Upper lobe of right lung (tissue), 1 donor: ENCODE measurements at regions not wholly inside any gene's neighbourhood (a gene's known extent, or its start where the extent isn't known, plus 50 kb on each side); places are given as distances from the start of the nearest gene placed in this dataset.

Source experiments
- ATAC-seq: fragments of 200-7000 bp; cut with Tn5 transposase; one replicate; pipeline ENCODE4 v1.9.1; 2020; ENCODE audit warnings: mild to moderate bottlenecking, moderate library complexity
- DNase-seq: peaks from one replicate; pipeline ENCODE4 v3.0.0-alpha.2; 2020
- H3K27ac ChIP-seq: fragments of 200-600 bp; one replicate; pipeline ENCODE4 v1.8.0; 2022
- H3K27me3 ChIP-seq: fragments of 200-600 bp; one replicate; pipeline ENCODE4 v1.8.0; 2022; ENCODE audit warnings: mild to moderate bottlenecking
- H3K36me3 ChIP-seq: fragments of 200-600 bp; one replicate; pipeline ENCODE4 v1.8.0; 2022
- H3K4me1 ChIP-seq: fragments of 200-600 bp; one replicate; pipeline ENCODE4 v1.8.0; 2022
- H3K4me3 ChIP-seq: fragments of 200-600 bp; one replicate; pipeline ENCODE4 v1.8.0; 2022; ENCODE audit warnings: mild to moderate bottlenecking
- H3K9me3 ChIP-seq: fragments of 200-600 bp; one replicate; pipeline ENCODE4 v1.8.0; 2022
- CTCF ChIP-seq: fragments of 200-600 bp; IDR thresholded peaks from one replicate; pipeline ENCODE4 v1.8.0; 2022; ENCODE audit warnings: antibody characterized with exemption
- intact Hi-C: fragments of 100-400 bp; cut with DNase I; formaldehyde crosslinking; loops from one replicate; pipeline ENCODE4 v1.11.0; 2022
- donor health status: DM: no; HTN: yes; CAD: no; lungs with severe emphysema.

GRCh38 chr2:163407296-163407695 is 328.5 kb downstream of the FIGN start:
- Histone ChIP-seq H3K4me1 (no peaks in the 10 kb centered on the region), H3K4me3 (no peak overlapping the region), H3K27ac (no peak overlapping the region), H3K9me3 (no peaks in the 10 kb centered on the region), H3K27me3 (no peaks in the 10 kb centered on the region), H3K36me3 (no peaks in the 10 kb centered on the region)
- no peak for DNase-seq
- ATAC-seq: peak; percentile 47
- intact Hi-C loops: no loop called here
- no peak for TF ChIP-seq CTCF

GRCh38 chr2:163405298-163405697 is 330.5 kb downstream of the FIGN start:
- Histone ChIP-seq H3K4me1 (no peaks in the 10 kb centered on the region), H3K27ac (no peak overlapping the region), H3K9me3 (no peaks in the 10 kb centered on the region), H3K27me3 (no peaks in the 10 kb centered on the region), H3K36me3 (no peaks in the 10 kb centered on the region), H3K4me3 (no peak overlapping the region)
- DNase-seq (no peak), ATAC-seq (no peak)
- intact Hi-C loops: no loop called here
- no peak for TF ChIP-seq CTCF

- H3K36me3 ChIP-seq: no peaks in the 10 kb centered on the region
- H3K4me3 ChIP-seq: no peak overlapping the region
- H3K27ac ChIP-seq: no peak overlapping the region
- no peak for TF ChIP-seq CTCF
- H3K9me3 ChIP-seq: no peaks in the 10 kb centered on the region
- intact Hi-C loops: no loop called here
- H3K27me3 ChIP-seq: no peaks in the 10 kb centered on the region
- no peak for DNase-seq
- no peak for ATAC-seq
- H3K4me1 ChIP-seq: no peaks in the 10 kb centered on the region
Observed at GRCh38 chr2:163401481-163401880, 334.3 kb downstream of the FIGN start.

- ATAC-seq (no peak), DNase-seq (no peak)
- no peaks in the 10 kb centered on the region for H3K27me3 ChIP-seq
- no peaks in the 10 kb centered on the region for H3K36me3 ChIP-seq
- no peaks in the 10 kb centered on the region for H3K4me1 ChIP-seq
- no peak overlapping the region for H3K27ac ChIP-seq
- TF ChIP-seq CTCF: no peak
- no peak overlapping the region for H3K4me3 ChIP-seq
- H3K9me3 ChIP-seq: no peaks in the 10 kb centered on the region
- intact Hi-C loops: no loop called here
Observed at GRCh38 chr2:163397451-163397850, 338.4 kb downstream of the FIGN start.

- DNase-seq (no peak), ATAC-seq (no peak)
- H3K27me3 ChIP-seq: no peaks in the 10 kb centered on the region
- H3K27ac ChIP-seq: no peak overlapping the region
- no peaks in the 10 kb centered on the region for H3K4me1 ChIP-seq
- TF ChIP-seq CTCF: no peak
- intact Hi-C loops: no loop called here
- no peaks in the 10 kb centered on the region for H3K9me3 ChIP-seq
- no peak overlapping the region for H3K4me3 ChIP-seq
- H3K36me3 ChIP-seq: no peaks in the 10 kb centered on the region
Observed at GRCh38 chr2:163395602-163396001, 340.2 kb downstream of the FIGN start.

- DNase-seq (no peak), ATAC-seq (no peak)
- no peaks in the 10 kb centered on the region for H3K9me3 ChIP-seq
- no peak overlapping the region for H3K27ac ChIP-seq
- no peaks in the 10 kb centered on the region for H3K4me1 ChIP-seq
- intact Hi-C loops: no loop called here
- no peaks in the 10 kb centered on the region for H3K36me3 ChIP-seq
- no peak for TF ChIP-seq CTCF
- no peak overlapping the region for H3K4me3 ChIP-seq
- no peaks in the 10 kb centered on the region for H3K27me3 ChIP-seq
Observed at GRCh38 chr2:163389838-163390237, 346.0 kb downstream of the FIGN start.
